K562 (cell line): ENCODE measurements at regions not wholly inside any gene's neighbourhood (a gene's known extent, or its start where the extent isn't known, plus 50 kb on each side); places are given as distances from the start of the nearest gene placed in this dataset.

Experiments
- MEF2D ChIP-seq: conservative IDR thresholded peaks from 2 replicates; pipeline ENCODE4 v1.6.1; 2016; ENCODE audit warnings: low read depth, missing genetic modification characterization, missing compliant biosample characterization
- TF ChIP-seq, protein P1 (sequence below), 3 experiments: IDR thresholded peaks in 2 of 3; conservative IDR thresholded peaks in 1 of 3; 2 replicates each; pipeline ENCODE4 v1.5.1; 2011 to 2012; ENCODE audit warnings: low read length in 3 of 3, mild to moderate bottlenecking in 3 of 3, control low read depth in 2 of 3, improper control_type of control experiment in 1 of 3, inconsistent platforms in 1 of 3, low read depth in 1 of 3, mixed read lengths in 1 of 3, moderate library complexity in 1 of 3; ENCODE audit not compliant: insufficient read depth in 2 of 3

DNA sequence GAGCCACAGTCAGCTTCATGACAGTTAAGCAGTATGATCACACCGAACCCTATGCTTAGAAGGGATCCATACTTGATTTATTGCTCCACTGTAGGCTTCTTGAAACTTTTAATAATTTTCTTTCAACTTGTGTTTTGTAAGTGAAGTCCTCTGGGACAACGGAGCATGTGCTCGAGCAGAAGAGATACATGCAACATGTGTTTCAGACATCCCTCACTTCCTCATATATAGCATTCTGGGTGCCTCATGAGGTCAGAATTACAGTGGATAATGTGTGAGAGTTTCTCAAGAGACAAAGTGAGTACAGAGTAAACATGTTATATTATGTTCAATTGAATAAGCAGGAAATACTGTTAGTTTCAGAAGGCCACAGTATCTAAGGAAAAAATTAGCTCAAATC is 893.2 kb downstream of the FAT4 start:
- no peak for TF ChIP-seq MEF2D (tag)
- TF ChIP-seq, protein P1, sequence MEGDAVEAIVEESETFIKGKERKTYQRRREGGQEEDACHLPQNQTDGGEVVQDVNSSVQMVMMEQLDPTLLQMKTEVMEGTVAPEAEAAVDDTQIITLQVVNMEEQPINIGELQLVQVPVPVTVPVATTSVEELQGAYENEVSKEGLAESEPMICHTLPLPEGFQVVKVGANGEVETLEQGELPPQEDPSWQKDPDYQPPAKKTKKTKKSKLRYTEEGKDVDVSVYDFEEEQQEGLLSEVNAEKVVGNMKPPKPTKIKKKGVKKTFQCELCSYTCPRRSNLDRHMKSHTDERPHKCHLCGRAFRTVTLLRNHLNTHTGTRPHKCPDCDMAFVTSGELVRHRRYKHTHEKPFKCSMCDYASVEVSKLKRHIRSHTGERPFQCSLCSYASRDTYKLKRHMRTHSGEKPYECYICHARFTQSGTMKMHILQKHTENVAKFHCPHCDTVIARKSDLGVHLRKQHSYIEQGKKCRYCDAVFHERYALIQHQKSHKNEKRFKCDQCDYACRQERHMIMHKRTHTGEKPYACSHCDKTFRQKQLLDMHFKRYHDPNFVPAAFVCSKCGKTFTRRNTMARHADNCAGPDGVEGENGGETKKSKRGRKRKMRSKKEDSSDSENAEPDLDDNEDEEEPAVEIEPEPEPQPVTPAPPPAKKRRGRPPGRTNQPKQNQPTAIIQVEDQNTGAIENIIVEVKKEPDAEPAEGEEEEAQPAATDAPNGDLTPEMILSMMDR (IDR thresholded peaks at IDR 0.05 in 2 of 3, conservative IDR thresholded peaks at IDR 0.05 in 1 of 3; ENCODE audit: insufficient read depth in 2 of 3, low read depth in 1 of 3, low read length in 3 of 3): no peak
